Caco-2 (cell line): ENCODE measurements at regions not wholly inside any gene's neighbourhood (a gene's known extent, or its start where the extent isn't known, plus 50 kb on each side); places are given as distances from the start of the nearest gene placed in this dataset.

Source experiments
- BruUV-seq: library from RNA; stranded (reverse); fragments of 400-500 nt; replicated peaks from 2 replicates; lab custom pipeline; 2021; lab: Mats Ljungman, UMichigan
- CTCF ChIA-PET: fragments of 300-600 bp; sonication (Branson Sonifier 250); formaldehyde crosslinking; loops from one replicate; lab custom pipeline; 2022; ENCODE audit warnings: antibody characterized with exemption; lab: Charles Lee
- POLR2A ChIA-PET: fragments of 300-600 bp; sonication (Branson Sonifier 250); formaldehyde crosslinking; loops from one replicate; lab custom pipeline; 2022; ENCODE audit warnings: antibody characterized with exemption; lab: Charles Lee
- DNase-seq, 2 experiments: peaks; one replicate each; pipeline versions ENCODE4 v3.0.0 to v3.0.0-alpha.2; 2020 to 2022
- H3K27me3 ChIP-seq: replicated peaks from 2 replicates; pipeline ENCODE4 v1.6.0; 2011; ENCODE audit warnings: low read length; ENCODE audit not compliant: control insufficient read depth, insufficient read depth
- H3K36me3 ChIP-seq: 2 replicates; pipeline ENCODE4 v1.5.1; 2011; ENCODE audit warnings: low read length; ENCODE audit not compliant: control insufficient read depth, insufficient read depth
- H3K4me1 ChIP-seq: fragments of 250-450 bp; sonication (Bioruptor Pico); 2 replicates; pipeline ENCODE4 v1.5.1; 2020; ENCODE audit warnings: mild to moderate bottlenecking
- H3K4me3 ChIP-seq: 2 replicates; pipeline ENCODE4 v1.5.1; 2011; ENCODE audit warnings: low read depth, mild to moderate bottlenecking, control low read depth, low read length
- H3K9me3 ChIP-seq: fragments of 250-450 bp; sonication (Bioruptor Pico); 2 replicates; pipeline ENCODE4 v1.5.1; 2020; ENCODE audit warnings: mild to moderate bottlenecking, moderate library complexity
- H3K27ac Mint-ChIP-seq: one replicate; pipeline ENCODE4 v1.8.0; 2022; ENCODE audit warnings: mixed read lengths; ENCODE audit not compliant: unreplicated experiment
- H3K27me3 Mint-ChIP-seq: one replicate; pipeline ENCODE4 v1.8.0; 2022; ENCODE audit warnings: mixed read lengths; ENCODE audit not compliant: insufficient read depth, unreplicated experiment
- H3K36me3 Mint-ChIP-seq: one replicate; pipeline ENCODE4 v1.8.0; 2022; ENCODE audit warnings: mild to moderate bottlenecking, mixed read lengths; ENCODE audit not compliant: insufficient read depth, unreplicated experiment
- H3K4me1 Mint-ChIP-seq: one replicate; pipeline ENCODE4 v1.8.0; 2022; ENCODE audit warnings: low read depth, mixed read lengths; ENCODE audit not compliant: unreplicated experiment
- H3K4me3 Mint-ChIP-seq: one replicate; pipeline ENCODE4 v1.8.0; 2022; ENCODE audit warnings: mild to moderate bottlenecking, moderate library complexity, mixed read lengths; ENCODE audit not compliant: unreplicated experiment
- H3K9me3 Mint-ChIP-seq: one replicate; pipeline ENCODE4 v1.8.0; 2022; ENCODE audit warnings: mixed read lengths; ENCODE audit not compliant: unreplicated experiment
- intact Hi-C: fragments of 100-400 bp; cut with micrococcal nuclease; formaldehyde crosslinking; loops from one replicate; pipeline ENCODE4 v1.10.0; 2022; ENCODE audit not compliant: unreplicated experiment
- TF ChIP-seq, protein P1 (sequence below), 2 experiments: fragments of 200-600 bp in 1 of 2; IDR thresholded peaks; 1 replicate in 1 of 2; 2 replicates in 1 of 2; pipeline versions ENCODE4 v1.5.1 to v1.8.0; 2011 to 2022; ENCODE audit warnings: antibody characterized with exemption in 1 of 2, control low read depth in 1 of 2, inconsistent platforms in 1 of 2, low read depth in 1 of 2, low read length in 1 of 2, mild to moderate bottlenecking in 1 of 2, moderate library complexity in 1 of 2; ENCODE audit not compliant: insufficient read depth in 1 of 2, severe bottlenecking in 1 of 2, unreplicated experiment in 1 of 2

DNA sequence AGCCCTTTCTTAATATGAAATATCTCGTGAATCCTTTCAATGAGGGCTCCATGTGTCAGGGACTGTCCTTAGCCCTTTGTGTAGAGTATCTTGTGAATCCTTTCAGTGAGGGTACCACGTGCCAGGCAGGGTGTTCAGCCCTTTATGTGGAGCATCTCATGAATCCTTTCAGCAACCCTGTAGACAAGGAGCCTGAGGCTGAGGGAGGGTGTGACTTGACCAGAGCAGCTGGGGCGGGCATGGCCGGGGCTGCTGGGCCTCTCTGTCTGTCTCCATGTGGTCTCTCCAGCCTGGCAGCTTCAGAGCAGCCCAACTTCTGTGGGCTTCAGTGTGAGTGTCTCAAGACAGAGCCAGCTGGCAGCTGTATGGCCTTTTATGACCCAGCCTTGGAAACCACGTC, 140.2 kb downstream of the AACS start:
- Mint-ChIP-seq H3K9me3 (no peaks in the 10 kb centered on the region), H3K27me3 (peaks cover 22% of the 10 kb centered on the region), H3K36me3 (no peaks in the 10 kb centered on the region), H3K4me1 (no peaks in the 10 kb centered on the region), H3K27ac (no peak overlapping the region), H3K4me3 (no peak overlapping the region)
- Histone ChIP-seq H3K4me3 (no peak overlapping the region), H3K4me1 (no peaks in the 10 kb centered on the region), H3K9me3 (no peaks in the 10 kb centered on the region), H3K27me3 (no peaks in the 10 kb centered on the region), H3K36me3 (no peaks in the 10 kb centered on the region)
- ChIA-PET POLR2A (no interaction called here), CTCF (no interaction called here)
- TF ChIP-seq, protein P1, sequence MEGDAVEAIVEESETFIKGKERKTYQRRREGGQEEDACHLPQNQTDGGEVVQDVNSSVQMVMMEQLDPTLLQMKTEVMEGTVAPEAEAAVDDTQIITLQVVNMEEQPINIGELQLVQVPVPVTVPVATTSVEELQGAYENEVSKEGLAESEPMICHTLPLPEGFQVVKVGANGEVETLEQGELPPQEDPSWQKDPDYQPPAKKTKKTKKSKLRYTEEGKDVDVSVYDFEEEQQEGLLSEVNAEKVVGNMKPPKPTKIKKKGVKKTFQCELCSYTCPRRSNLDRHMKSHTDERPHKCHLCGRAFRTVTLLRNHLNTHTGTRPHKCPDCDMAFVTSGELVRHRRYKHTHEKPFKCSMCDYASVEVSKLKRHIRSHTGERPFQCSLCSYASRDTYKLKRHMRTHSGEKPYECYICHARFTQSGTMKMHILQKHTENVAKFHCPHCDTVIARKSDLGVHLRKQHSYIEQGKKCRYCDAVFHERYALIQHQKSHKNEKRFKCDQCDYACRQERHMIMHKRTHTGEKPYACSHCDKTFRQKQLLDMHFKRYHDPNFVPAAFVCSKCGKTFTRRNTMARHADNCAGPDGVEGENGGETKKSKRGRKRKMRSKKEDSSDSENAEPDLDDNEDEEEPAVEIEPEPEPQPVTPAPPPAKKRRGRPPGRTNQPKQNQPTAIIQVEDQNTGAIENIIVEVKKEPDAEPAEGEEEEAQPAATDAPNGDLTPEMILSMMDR (IDR thresholded peaks at IDR 0.05; ENCODE audit: insufficient read depth in 1 of 2, low read depth in 1 of 2, low read length in 1 of 2, severe bottlenecking in 1 of 2, unreplicated experiment in 1 of 2) = no peak
- intact Hi-C loops = no loop called here
- BruUV-seq = no TSS peak
- DNase-seq = no peak

DNA sequence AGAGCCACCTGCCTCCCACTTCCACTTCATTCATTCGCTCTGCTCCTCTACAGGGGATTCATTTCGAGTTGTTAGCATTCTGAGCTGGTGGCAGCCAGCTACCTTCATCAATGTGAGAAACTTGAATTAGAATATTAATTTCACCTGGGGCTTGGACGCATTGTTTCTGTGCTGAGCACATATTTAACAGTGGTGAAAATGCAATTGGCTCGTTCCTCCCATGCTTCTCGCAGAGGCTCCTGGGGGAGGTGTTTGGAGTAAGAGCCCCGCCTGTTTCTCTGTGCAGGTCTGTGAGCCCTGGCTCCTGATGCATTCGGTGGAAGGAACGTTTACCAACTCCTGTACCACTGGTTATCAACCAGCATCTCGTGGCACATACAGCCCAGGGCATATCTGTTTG, 141.5 kb downstream of the AACS start:
- no peaks in the 10 kb centered on the region for H3K36me3 Mint-ChIP-seq
- no peak overlapping the region for H3K4me3 Mint-ChIP-seq
- TF ChIP-seq, protein P1 (IDR thresholded peaks at IDR 0.05; ENCODE audit: insufficient read depth in 1 of 2, low read depth in 1 of 2, low read length in 1 of 2, severe bottlenecking in 1 of 2, unreplicated experiment in 1 of 2) = no peak
- no peak for DNase-seq
- H3K9me3 Mint-ChIP-seq = no peaks in the 10 kb centered on the region
- no peak overlapping the region for H3K4me3 ChIP-seq
- no peaks in the 10 kb centered on the region for H3K9me3 ChIP-seq
- BruUV-seq = no TSS peak
- H3K4me1 Mint-ChIP-seq = no peaks in the 10 kb centered on the region
- no peaks in the 10 kb centered on the region for H3K36me3 ChIP-seq
- no peaks in the 10 kb centered on the region for H3K4me1 ChIP-seq
- POLR2A ChIA-PET = no interaction called here
- peaks cover 22% of the 10 kb centered on the region for H3K27me3 Mint-ChIP-seq
- intact Hi-C loops = no loop called here
- no peaks in the 10 kb centered on the region for H3K27me3 ChIP-seq
- CTCF ChIA-PET = no interaction called here
- H3K27ac Mint-ChIP-seq = no peak overlapping the region

DNA sequence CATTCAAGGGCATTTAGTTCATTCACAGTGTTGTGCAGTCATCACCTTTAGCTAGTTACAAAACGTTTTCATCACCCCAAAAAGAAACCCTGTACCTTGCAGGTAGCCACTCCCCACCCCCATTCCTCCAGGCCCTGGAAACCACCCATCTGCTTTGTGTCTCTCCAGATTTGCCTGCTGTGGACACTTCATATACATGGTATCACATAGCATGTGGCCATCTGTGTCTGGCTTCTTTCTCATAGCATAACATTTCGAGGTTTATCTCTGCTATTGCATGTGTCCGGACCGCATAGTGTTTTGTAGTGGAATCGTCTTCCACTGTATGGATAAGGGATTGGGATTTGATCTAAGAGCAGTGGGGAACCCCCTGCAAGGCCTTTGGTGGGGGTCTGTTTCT, 143.1 kb downstream of the AACS start:
- no TSS peak for BruUV-seq
- ChIA-PET CTCF (interaction anchor here (1.3 kb wide), 1 partner anchor 10 kb away, joined by 4 read pairs; no protein-coding TSS in a partner anchor), POLR2A (no interaction called here)
- Histone ChIP-seq H3K4me3 (no peak overlapping the region), H3K36me3 (no peaks in the 10 kb centered on the region), H3K9me3 (no peaks in the 10 kb centered on the region), H3K27me3 (no peaks in the 10 kb centered on the region), H3K4me1 (no peaks in the 10 kb centered on the region)
- no peaks in the 10 kb centered on the region for H3K36me3 Mint-ChIP-seq
- TF ChIP-seq, protein P1 (IDR thresholded peaks at IDR 0.05; ENCODE audit: insufficient read depth in 1 of 2, low read depth in 1 of 2, low read length in 1 of 2, severe bottlenecking in 1 of 2, unreplicated experiment in 1 of 2) = no peak
- H3K9me3 Mint-ChIP-seq = no peaks in the 10 kb centered on the region
- no peaks in the 10 kb centered on the region for H3K4me1 Mint-ChIP-seq
- no peak for DNase-seq
- intact Hi-C loops = no loop called here
- peaks cover 23% of the 10 kb centered on the region for H3K27me3 Mint-ChIP-seq
- no peak overlapping the region for H3K27ac Mint-ChIP-seq
- H3K4me3 Mint-ChIP-seq = no peak overlapping the region
